GM19035 (cell line): ENCODE measurements at regions not wholly inside any gene's neighbourhood (a gene's known extent, or its start where the extent isn't known, plus 50 kb on each side); places are given as distances from the start of the nearest gene placed in this dataset.

ENCODE experiments used
- ATAC-seq: cut with Tn5 transposase; IDR thresholded peaks from one replicate; pipeline ENCODE4 v1.9.1; 2021; ENCODE audit not compliant: unreplicated experiment

DNA sequence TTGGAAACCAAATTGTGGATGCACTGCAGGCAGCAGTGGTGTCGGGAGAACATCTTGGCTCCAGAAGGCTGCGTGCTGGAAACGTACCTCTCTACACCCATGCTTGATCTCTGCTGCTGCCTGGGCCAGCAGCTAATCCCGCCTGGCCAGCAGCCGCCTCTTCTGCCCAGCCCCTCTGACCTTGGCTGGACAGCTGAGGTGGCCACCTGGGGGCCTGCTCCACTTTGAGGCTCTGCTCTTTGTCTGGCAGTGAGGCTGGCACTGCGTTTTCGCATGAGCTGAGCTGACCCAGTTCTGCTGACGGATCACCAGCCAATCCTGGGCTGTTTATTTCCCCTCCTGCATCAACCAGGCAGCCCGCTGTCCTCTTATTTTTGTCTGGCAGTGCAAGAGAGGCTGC is 154.9 kb downstream of the TENT4A start:
- no peak for ATAC-seq

DNA sequence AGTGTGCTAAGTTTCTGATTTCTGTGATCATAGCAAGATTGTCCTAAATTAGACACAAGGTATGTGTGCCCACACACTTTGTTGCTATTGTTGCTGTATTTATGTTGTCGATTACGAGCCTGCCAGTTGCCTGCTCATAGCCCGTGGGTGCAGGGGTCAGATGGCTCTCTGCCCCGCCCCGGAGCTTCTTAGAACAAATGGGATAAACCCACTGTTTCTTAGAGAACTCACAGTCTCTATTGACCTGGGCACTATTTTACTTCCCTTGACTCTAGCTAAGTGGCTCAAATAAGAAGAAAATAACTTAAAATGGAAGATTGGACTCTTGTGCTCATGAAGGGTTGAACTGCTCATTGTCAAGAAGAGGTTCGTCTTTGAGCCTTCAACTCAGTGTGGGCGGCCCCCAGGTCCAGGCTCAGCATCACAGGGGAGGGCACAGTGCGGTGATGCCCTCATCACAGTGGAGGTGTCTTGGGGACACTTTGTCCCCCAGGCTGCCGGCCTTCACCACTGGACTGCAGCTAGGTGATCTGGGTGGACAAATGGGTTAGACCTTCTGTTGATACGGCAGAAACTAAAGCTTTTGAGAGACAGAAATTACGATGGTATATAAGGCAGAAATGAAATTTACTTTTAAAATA is 155.5 kb downstream of the TENT4A start:
- no peak for ATAC-seq

DNA sequence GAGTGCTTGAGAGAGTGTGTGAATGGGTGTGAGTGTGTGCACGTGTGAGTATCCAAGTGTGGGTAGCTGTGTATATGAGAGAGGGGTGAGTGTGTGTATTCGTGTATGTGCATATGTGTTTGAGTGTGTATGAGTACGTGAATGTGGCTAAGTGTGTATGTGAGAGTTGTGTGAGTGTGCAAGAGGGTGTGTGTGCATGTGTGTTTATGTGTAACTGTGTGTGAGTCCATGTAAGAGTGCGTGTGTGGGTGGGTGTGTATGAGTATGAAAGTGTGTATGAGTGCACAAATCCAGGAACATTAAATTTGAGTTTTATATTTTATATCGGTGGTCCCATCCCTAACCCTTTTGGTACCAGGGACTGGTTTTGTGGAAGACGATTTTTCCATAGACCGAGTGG is 156.4 kb downstream of the TENT4A start:
- no peak for ATAC-seq

DNA sequence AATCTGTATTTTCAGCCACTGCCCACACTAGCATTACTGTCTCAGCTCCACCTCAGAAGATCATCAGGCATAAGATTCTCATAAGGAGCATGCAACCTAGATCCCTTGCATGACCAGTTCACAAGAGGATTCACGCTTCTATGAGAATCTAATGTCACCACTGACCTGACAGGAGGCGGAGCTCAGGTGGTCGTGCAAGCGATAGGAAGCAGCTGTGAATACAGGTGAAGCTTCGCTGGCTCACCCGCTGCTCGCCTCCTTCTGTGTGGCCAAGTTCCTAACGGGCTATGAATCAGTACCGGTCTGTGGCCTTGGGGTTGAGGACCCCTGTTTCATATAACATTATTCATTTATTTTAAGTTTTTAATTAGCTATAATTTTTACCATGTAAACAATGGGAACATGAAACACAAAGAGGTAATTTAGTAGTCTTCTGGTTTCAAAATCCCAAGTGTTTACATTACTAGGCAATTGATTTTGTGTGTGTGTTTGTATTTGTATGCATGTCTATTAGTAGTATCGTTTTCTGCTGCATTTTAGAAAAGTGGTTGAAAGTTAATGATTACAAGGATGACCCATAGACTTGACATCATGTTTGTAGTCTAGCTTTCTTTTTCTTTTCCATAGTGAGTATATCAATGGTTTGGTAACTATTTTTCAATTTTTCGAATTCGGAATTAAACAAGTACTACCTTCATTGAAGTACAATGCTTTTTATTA is 159.4 kb downstream of the TENT4A start:
- ATAC-seq, result no peak

DNA sequence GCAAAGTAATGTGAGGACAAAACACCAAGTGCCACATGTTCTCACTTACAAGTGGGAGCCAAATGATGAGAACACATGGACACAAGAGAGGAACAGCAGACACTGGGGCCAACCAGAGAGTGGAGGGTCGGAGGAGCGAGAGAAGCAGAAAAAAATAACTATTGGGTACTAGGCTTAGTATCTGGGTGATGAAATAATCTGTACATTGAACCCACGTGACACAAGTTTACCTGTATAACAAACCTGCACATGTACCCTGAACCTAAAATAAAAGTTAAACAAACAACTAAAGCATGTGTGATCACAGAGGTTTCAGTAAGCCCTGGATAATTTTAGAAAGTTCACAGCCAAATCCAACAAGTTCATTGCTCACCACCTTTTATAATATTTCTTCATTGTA is 160.1 kb downstream of the TENT4A start:
- no peak for ATAC-seq

DNA sequence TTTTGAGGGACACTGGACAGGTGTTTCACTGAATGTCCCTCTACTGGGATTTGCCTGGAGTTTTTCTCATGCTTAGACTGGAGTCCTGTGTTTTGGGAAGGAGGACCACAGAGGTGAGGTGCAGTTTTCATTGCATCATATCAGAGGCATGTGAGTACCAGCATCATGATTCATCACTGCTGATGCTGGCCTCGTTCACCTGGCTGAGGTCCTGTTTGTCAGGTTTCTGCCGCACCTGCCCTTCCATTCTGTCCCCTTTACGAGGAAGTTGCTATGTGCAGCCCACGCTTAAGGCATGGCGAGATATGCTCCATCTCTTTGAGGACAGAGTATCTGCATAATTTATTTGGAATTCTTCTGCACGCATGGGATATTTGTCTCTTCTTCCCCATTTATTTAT is 162.1 kb downstream of the TENT4A start:
- no peak for ATAC-seq

DNA sequence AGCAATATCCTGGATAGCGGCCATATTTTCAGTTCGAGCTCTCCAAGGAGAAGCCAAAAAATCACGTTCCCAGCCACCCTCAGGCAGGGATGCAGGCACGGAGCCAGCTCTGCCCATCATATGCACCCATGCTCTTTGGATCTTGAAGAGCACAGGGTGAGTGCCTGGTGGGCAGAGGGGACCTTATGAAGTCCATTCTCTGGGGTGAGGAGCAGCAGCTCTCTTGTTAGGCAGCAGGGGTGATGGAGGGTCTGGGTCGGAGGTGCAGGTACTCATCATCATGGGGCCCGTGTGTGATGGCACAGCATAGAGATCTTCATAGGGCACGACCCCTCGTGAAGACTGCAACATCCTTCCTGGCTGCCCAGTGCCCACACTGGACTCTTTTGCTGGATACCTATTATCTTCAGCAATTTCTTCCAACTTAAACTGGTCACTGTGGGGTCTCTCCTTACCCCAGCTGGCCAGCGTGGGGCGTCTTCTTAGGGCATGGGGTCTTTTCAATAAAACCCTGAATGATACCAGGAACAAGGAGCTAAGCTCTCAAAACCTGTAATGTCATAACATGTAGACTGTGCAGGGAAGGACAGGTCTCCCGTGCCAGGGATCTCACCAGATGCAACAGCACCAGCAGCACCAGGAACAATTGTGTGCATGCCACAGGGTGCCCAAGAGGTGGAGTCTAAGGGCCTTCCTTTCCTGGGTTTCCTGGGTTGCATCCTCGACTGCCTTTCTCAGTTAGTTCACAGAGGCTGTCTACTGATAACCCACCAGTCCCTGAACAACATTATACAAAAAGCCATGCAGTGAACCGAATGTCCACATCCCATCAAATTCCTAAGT is 165.0 kb downstream of the TENT4A start:
- ATAC-seq, result no peak

DNA sequence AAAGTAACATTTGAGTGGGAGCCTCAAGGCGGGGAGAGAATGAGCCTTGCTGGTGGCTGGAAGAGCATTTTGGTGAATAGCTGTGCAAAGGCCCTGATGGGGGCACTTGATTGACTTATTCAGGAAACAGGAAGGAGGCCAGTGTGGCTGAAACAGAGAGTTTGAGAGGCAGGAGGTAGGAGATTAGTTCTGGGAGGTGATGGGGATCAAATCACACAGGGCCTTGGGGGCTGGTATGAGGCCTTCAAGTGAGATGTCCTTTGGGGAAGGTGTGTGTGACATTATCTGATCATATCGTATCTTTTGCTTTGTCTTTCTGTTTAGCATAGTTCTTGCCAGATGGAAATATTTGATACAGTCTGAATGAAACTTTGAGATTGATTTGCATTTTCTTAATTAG is 172.3 kb downstream of the TENT4A start:
- ATAC-seq, result no peak

DNA sequence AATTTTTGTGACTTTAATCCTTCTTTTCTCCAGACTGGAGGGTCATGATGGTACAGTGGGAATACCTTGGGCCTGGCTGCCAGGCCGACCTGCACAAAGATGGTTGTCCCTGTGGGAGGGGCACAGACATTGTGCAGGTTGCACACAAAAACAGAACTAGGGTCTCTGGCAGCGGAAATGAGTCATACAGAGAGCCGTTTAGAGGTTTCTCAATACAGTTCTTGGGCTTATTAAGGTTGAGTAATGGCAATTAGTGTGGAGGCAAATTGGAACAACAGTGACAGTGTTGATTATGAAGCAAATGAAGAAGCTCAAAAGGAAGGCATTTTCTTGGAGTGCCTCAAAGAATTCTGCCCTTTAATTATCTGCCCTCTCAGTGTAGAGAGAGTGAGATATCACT is 173.6 kb downstream of the TENT4A start:
- no peak for ATAC-seq

DNA sequence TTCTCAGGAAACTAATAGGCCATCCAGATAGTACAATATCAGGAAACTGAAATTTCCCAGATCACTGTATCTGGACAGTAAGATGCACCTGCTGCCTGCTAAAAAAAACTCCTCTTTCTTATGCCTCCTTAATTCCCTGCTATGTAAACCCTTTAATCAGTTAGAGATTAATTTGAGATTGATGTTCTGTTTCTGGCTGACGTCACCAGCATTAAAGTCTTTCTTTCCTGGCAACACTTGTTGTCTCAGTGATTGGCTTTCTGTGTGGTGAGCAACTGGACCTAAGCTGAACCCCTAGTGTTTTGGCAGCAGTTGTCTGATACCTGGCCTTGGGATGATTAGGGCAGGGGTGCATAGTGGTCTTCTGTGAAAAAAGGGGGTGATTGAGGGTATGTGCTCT is 175.8 kb downstream of the TENT4A start:
- ATAC-seq, result no peak

DNA sequence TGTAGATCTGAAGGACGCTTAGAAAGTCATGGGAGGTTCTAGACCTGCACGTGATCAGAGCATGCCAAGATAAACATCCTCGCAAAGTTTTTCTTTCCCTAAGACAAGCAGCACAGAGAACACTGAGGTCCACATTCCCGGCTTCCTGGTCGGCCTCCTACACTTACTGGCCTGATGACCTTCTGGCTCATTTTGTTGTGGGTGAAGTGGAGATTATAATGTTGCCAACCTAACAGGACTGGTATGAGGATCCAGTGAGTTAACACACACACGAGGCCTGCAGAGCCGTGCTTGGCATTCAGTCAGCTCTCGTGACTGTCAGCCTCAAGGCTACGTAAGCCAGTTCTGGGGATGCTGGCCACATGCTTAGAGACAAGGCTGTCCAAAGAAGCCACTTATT is 186.0 kb downstream of the TENT4A start:
- no peak for ATAC-seq

DNA sequence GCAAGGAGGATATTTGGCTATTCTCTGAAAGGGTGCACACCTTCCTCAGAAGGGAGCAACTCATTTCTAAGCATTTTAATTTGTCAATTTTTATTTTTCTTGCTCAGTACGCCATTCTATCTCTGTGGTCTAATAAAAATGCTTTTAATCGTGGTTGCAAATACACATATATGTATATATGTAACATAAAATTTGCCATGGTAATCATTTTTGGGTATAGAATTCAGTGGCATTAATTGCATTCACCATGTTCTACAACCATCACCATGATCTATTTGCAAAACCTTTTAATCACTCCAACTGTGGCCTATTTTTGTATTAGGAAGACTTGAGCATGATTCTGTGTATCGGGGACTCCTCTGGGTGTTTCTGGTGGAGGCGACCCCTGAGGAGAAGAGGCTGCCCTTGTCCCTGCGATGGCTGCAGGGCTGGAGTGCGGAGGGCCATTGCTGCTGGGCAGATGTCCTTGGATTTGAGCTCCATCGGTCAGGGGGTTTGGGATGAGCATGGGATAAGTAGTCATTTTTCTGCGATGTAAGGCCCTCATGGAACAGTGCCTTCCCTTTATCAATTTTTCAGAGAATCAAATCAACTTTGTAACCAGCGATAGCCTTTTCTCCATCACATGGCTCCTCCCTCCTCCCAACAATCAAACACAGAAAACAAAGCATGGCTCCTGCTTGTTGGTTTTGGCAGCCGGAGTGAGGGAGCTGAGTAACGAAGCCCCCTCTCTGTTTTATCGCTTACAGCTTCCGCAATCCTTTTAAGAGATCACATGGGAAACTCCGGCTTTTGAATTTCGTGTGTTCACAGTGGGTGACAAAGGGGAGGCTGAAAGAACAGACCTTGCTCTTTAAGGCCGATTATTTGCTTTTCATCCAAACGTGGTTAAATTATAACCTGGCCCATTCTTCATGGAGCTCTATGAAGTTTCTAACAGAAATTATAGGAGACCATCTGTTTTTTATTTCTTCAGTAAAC is 187.3 kb downstream of the TENT4A start:
- no peak for ATAC-seq

DNA sequence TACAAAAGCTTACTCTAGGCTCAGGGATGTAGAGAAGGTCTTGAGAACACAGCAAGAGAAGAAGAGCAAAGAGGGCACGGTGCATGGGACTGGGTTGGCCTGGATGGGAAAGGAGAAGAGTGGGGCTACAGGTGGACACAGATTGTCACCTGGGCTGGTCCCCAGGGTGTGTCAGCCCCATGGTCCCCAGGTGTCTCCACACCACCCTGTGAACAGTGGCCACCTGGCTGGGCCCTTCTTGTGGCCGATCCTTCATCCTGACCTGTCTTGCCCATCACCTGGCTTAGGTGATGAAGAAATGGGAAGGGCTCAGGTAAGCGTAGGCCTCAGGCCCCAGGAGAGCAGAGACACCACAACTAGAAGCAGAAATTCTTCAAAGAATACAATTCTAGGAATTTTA is 188.9 kb downstream of the TENT4A start:
- ATAC-seq, result no peak

DNA sequence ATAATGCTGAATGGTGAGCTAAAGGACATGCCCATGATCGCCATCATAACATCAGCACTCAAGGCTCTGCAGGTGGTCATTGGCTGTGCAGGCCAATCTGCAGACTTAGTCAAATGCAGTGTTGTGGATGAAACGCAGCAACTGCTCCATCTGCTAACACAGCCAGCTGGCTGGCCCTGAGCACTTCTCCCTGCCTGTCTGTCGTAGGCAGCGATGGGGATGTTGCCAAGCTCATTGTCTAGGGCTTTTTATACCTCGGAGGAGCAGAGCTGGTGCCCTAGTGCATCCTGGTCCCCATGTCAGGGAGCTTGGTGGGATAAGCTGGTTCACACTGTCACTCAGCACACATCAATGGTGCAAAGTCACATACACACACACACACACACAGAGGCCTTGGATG is 189.4 kb downstream of the TENT4A start:
- no peak for ATAC-seq

DNA sequence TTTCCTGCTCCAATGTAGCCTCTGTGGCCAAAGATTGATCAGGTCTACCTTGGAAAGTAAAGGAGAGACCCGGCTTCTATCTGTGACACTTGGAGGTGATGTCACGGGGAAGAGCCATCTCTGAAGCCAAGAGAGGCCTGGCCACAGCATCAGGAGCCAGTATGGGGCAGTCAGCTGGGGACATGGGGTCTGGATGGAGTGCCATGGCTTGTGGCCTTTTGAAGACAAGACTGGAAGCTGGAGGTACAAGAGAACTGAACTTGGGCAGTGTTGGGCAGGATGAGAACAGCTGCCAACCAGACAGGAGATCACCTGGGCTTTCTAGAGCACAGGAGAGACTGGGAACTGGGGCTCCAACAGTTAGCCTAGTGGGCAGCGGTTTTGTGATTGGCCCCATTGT is 190.7 kb downstream of the TENT4A start:
- no peak for ATAC-seq

DNA sequence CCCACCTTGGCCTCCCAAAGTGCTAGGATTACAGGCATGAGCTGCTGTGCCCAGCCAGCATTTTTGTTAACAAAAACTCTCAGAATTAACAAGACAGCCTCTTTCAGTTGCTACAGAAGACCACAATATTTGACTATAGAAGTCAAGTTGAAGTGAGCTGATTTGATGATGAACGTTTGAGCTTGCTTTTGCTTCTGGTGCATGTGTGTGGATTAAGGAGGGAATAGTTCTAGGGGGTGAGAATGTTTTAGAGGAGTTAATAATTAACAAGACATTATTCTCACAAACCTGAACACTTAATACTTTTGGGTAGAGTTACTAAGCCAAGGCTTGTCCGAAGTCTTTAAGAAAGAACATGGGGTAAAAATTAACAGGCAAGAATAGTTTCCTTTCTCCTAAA is 191.6 kb downstream of the TENT4A start:
- no peak for ATAC-seq

DNA sequence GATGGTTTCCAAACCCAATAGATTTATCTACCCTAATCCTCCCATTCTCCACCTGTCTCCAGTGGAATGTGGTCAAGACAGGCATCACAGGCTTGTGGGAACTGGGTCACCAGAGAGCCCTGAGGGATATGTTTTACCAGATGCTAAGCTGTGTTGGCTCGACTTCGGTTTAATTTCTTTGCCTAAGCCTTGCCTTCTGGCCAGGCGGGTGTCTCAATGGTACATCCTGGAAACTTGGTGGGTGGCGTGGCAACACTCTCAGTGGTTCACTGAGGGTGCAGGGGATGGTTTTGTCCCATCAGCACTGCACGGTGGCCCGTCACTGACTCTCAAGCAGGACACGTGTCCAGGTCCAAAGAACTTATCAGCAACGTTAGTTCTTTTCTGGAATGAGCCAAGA is 192.2 kb downstream of the TENT4A start:
- ATAC-seq, result no peak

DNA sequence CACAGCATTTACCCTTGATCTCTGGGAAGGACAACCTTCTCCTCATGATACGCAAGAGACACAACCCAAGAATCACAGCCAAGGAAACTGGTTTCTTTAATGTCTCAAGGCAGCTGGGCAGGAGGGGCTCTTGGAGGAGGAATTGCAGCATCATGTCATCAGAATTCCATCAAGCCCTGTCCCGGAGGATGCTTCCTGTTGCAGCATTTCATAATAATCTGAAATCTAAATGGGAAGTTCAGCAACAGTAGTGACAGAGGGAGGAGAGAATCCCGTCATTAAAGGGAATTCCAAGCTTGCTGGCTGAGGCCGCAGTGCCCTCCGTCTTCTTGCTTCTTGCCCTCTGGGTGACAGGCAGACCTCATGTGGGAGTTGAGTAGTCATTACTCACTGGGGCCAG is 192.7 kb downstream of the TENT4A start:
- no peak for ATAC-seq

DNA sequence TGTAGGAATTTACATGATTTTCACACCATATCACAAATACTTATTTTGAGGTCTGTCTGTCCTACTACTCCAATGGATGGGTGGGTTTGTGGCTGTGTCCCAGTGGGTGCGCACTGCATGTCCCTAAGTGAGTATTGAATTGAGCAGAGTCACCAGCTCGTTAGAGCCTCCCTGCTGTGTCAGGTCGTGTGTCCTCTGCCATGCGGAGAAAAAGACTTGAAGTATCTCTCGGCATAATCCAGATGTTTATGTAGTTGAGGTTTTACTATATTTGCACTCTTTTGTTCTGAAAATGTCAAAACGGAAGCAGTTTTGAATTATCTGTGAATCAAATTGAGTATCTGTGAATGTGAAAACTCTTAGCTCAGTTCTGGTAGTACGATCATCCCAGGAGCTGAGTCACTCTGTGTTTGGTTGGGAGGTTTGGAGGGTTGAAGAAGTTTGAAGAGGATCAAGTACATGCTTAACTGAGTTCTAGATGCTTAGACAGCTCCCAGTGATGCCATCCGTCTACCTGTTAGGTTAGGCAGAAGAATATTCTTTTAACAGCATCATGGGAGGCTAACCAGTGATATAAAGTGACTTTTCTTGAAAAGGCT is 194.2 kb downstream of the TENT4A start:
- no peak for ATAC-seq

DNA sequence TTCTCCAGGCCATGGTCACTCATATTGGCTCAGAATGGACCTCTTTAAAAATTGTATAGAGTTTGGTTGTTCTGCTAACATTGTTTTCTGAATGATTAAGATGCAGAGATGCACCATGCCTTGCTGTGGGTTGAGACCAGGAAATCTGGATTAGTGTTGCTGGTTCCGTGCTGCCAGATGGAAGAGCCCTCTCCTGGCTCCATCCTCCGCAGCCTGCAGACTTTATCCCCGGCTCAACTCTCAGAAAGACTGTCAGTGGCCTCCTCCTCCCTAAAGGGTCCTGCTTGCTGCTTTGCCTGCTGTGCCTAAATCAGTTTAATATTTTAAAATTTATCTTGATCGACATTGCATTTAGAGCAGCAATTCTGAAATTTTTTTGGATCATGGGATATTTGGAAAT is 196.7 kb downstream of the TENT4A start:
- ATAC-seq, result no peak

DNA sequence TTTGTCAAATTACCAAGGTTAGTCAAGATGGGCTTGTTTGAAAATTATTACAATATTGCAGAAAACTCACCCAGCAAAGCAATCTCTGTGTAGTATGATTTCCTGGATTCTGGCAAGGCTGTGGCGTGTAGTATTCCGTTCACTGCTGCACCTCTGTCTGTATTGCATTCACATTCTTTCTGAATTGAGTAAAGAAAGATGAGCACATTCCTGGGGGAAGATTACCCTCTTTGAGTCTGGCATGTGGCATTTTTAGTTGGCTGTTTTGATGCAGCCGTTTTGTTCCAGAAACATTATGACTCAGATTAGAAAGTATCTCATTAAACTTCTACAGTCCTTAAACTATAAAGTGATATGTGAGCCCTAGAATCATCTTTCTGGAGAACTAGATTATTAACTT is 197.7 kb downstream of the TENT4A start:
- no peak for ATAC-seq
